Fibroblast of lung (primary cell): ENCODE measurements at regions not wholly inside any gene's neighbourhood (a gene's known extent, or its start where the extent isn't known, plus 50 kb on each side); places are given as distances from the start of the nearest gene placed in this dataset.

Experiments
- EZH2 ChIP-seq: IDR thresholded peaks from 2 replicates; pipeline ENCODE4 v1.5.1; 2012; ENCODE audit warnings: low read length, control low read depth, mild to moderate bottlenecking; ENCODE audit errors: missing control alignments
- TF ChIP-seq, protein P1 (sequence below), 2 donors: IDR thresholded peaks in 1 of 2; conservative IDR thresholded peaks in 1 of 2; 1 replicate in 1 of 2; 2 replicates in 1 of 2; pipeline ENCODE4 v1.5.1; 2011 to 2012; ENCODE audit warnings: low read length in 2 of 2, control low read depth in 1 of 2, inconsistent platforms in 1 of 2, low read depth in 1 of 2, mild to moderate bottlenecking in 1 of 2

DNA sequence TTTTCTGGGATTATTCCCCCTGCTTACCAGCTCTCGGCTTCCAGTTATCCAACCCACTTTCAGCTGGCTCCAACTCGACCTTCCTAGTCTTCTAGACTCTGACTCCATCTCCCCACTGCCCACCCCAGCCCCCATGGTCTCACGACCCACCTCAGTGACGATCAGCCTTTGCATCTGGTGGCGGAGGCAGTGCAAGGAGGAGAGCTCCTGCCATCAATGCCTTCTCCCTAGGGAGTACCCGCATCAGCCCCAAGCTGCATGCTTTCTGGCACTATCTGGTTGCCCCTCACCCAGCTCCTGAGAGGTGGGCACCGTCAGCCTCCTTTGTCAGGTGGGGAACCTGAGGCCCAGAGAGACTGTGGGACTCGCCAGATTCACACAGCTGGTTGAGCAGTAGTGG is 72.6 kb upstream of the RPL38 start:
- TF ChIP-seq, protein P1, sequence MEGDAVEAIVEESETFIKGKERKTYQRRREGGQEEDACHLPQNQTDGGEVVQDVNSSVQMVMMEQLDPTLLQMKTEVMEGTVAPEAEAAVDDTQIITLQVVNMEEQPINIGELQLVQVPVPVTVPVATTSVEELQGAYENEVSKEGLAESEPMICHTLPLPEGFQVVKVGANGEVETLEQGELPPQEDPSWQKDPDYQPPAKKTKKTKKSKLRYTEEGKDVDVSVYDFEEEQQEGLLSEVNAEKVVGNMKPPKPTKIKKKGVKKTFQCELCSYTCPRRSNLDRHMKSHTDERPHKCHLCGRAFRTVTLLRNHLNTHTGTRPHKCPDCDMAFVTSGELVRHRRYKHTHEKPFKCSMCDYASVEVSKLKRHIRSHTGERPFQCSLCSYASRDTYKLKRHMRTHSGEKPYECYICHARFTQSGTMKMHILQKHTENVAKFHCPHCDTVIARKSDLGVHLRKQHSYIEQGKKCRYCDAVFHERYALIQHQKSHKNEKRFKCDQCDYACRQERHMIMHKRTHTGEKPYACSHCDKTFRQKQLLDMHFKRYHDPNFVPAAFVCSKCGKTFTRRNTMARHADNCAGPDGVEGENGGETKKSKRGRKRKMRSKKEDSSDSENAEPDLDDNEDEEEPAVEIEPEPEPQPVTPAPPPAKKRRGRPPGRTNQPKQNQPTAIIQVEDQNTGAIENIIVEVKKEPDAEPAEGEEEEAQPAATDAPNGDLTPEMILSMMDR (conservative IDR thresholded peaks at IDR 0.05 in 1 of 2, IDR thresholded peaks at IDR 0.05 in 1 of 2; ENCODE audit: low read depth in 1 of 2, low read length in 2 of 2) = no peak
- TF ChIP-seq EZH2 = no peak
